ENCODE measurements at regions not wholly inside any gene's neighbourhood (a gene's known extent, or its start where the extent isn't known, plus 50 kb on each side); places are given as distances from the start of the nearest gene placed in this dataset.

GRCh38 chr3:25872200-25872877 lies 82.4 kb downstream of the OXSM start:
- no peak for FAIRE-seq
- CTCF ChIA-PET = no interaction called here
- no peak overlapping the region for H2AFZ ChIP-seq (ENCODE audit: low read depth, low read length)

GRCh38 chr3:25883492-25883891 lies 93.6 kb downstream of the OXSM start:
- Histone ChIP-seq H3K4me2 (ENCODE audit: insufficient read depth, low read length) (no peak overlapping the region), H2AFZ (ENCODE audit: low read depth, low read length) (no peak overlapping the region), H3K36me3 (ENCODE audit: control insufficient read depth in 2 of 2, extremely low read depth in 1 of 2, insufficient read depth in 2 of 2, low read length in 2 of 2) (no peaks in the 10 kb centered on the region), H3K27me3 (ENCODE audit: control insufficient read depth in 2 of 2, insufficient read depth in 2 of 2, low read length in 2 of 2) (no peaks in the 10 kb centered on the region), H3K79me2 (ENCODE audit: control insufficient read depth, insufficient read depth, low read length) (no peaks in the 10 kb centered on the region), H3K9me1 (replicated peaks; ENCODE audit: control insufficient read depth, extremely low read depth, insufficient read depth, low read length) (no peaks in the 10 kb centered on the region), H3K4me3 (replicated peaks in 1 of 3; ENCODE audit: insufficient read depth in 1 of 3, low read depth in 1 of 3, low read length in 3 of 3) (no peak overlapping the region), H3K9ac (replicated peaks; ENCODE audit: extremely low read depth, insufficient read depth, low read length) (no peak overlapping the region), H4K20me1 (replicated peaks; ENCODE audit: control insufficient read depth, extremely low read depth, insufficient read depth, low read length) (no peaks in the 10 kb centered on the region), H3K4me1 (ENCODE audit: control insufficient read depth, extremely low read depth, insufficient read depth, low read length) (no peaks in the 10 kb centered on the region), H3K27ac (ENCODE audit: insufficient read depth, low read depth, low read length) (no peak overlapping the region), H3K9me3 (replicated peaks; ENCODE audit: control insufficient read depth, insufficient read depth, low read length) (no peaks in the 10 kb centered on the region)
- CTCF ChIA-PET = interaction anchor here (0.9 kb wide), 1 partner anchor 26 kb away, joined by 3 read pairs; no protein-coding TSS in a partner anchor
- POLR2A ChIA-PET = no interaction called here
- intact Hi-C loops (cut with micrococcal nuclease) = no loop called here
- dilution Hi-C loops (cut with MboI; ENCODE audit: extremely low pct_ligation_motif_present, low sequenced_read_pairs) = no loop called here
- no peak for FAIRE-seq
- TF ChIP-seq GATA2 (IDR thresholded peaks at IDR 0.05; ENCODE audit: insufficient read depth, insufficient read length, low read depth, low read length) (no peak), POLR2A (IDR thresholded peaks at IDR 0.05; ENCODE audit: low read depth, low read length) (no peak), MAX (IDR thresholded peaks at IDR 0.05; ENCODE audit: insufficient read depth, insufficient read length) (no peak), MYC (IDR thresholded peaks at IDR 0.05; ENCODE audit: low read depth, low read length) (no peak), JUN (IDR thresholded peaks at IDR 0.05; ENCODE audit: borderline replicate concordance, insufficient read depth, insufficient read length, low read depth) (no peak), EZH2 (IDR thresholded peaks at IDR 0.05; ENCODE audit: borderline replicate concordance, low read depth, low read length, severe bottlenecking) (no peak), CTCF (IDR thresholded peaks at IDR 0.05; ENCODE audit: extremely low read depth in 1 of 2, insufficient read depth in 1 of 2, low read depth in 1 of 2, low read length in 2 of 2) (no peak), FOS (IDR thresholded peaks at IDR 0.05; ENCODE audit: borderline replicate concordance, insufficient read depth, low read length) (no peak)
- DNase-seq (ENCODE audit: low read depth, low spot score) = no peak
- BruUV-seq (replicated peaks) = no TSS peak

More at GRCh38 chr3:25872200-25872877, 82.4 kb downstream of the OXSM start:
- intact Hi-C loops (cut with micrococcal nuclease) = no loop called here
- H3K79me2 ChIP-seq (ENCODE audit: control insufficient read depth, insufficient read depth, low read length) = no peaks in the 10 kb centered on the region
- no peaks in the 10 kb centered on the region for H3K9me1 ChIP-seq (replicated peaks; ENCODE audit: control insufficient read depth, extremely low read depth, insufficient read depth, low read length)
- no peaks in the 10 kb centered on the region for H3K36me3 ChIP-seq (ENCODE audit: control insufficient read depth in 2 of 2, extremely low read depth in 1 of 2, insufficient read depth in 2 of 2, low read length in 2 of 2)
- H3K27me3 ChIP-seq (ENCODE audit: control insufficient read depth in 2 of 2, insufficient read depth in 2 of 2, low read length in 2 of 2) = no peaks in the 10 kb centered on the region
- H3K27ac ChIP-seq (ENCODE audit: insufficient read depth, low read depth, low read length) = no peak overlapping the region
- DNase-seq (ENCODE audit: low read depth, low spot score) = no peak
- no peak overlapping the region for H3K9ac ChIP-seq (replicated peaks; ENCODE audit: extremely low read depth, insufficient read depth, low read length)
- no peaks in the 10 kb centered on the region for H4K20me1 ChIP-seq (replicated peaks; ENCODE audit: control insufficient read depth, extremely low read depth, insufficient read depth, low read length)
- TF ChIP-seq POLR2A (IDR thresholded peaks at IDR 0.05; ENCODE audit: low read depth, low read length) = no peak
- TF ChIP-seq POLR2AphosphoS5 (IDR thresholded peaks at IDR 0.05; ENCODE audit: insufficient read depth, low read depth, low read length) = no peak
- TF ChIP-seq MAX (IDR thresholded peaks at IDR 0.05; ENCODE audit: insufficient read depth, insufficient read length) = no peak
- no TSS peak for BruUV-seq (replicated peaks)
- POLR2A ChIA-PET = no interaction called here
- no peak overlapping the region for H3K4me2 ChIP-seq (ENCODE audit: insufficient read depth, low read length)
- H3K9me3 ChIP-seq (replicated peaks; ENCODE audit: control insufficient read depth, insufficient read depth, low read length) = no peaks in the 10 kb centered on the region
- H3K4me3 ChIP-seq (replicated peaks in 1 of 3; ENCODE audit: insufficient read depth in 1 of 3, low read depth in 1 of 3, low read length in 3 of 3) = no peak overlapping the region
- dilution Hi-C loops (cut with MboI; ENCODE audit: extremely low pct_ligation_motif_present, low sequenced_read_pairs) = no loop called here
- H3K4me1 ChIP-seq (ENCODE audit: control insufficient read depth, extremely low read depth, insufficient read depth, low read length) = no peaks in the 10 kb centered on the region

All from endothelial cell of umbilical vein (primary cell).